H1 (cell line): ENCODE measurements at regions not wholly inside any gene's neighbourhood (a gene's known extent, or its start where the extent isn't known, plus 50 kb on each side); places are given as distances from the start of the nearest gene placed in this dataset.

ENCODE experiments used
- HDAC2 ChIP-seq, 2 experiments: fragments of 300-600 bp in 1 of 2; sonication (generic) in 1 of 2; IDR thresholded peaks; 2 replicates each; pipeline ENCODE4 v1.6.1; 2011 to 2012; ENCODE audit warnings: low read depth in 2 of 2, low read length in 2 of 2, mild to moderate bottlenecking in 2 of 2, moderate library complexity in 2 of 2, borderline replicate concordance in 1 of 2, inconsistent platforms in 1 of 2
- JUN ChIP-seq: IDR thresholded peaks from 2 replicates; pipeline ENCODE4 v1.6.1; 2011; ENCODE audit warnings: low read depth, mild to moderate bottlenecking, improper control_type of control experiment, low read length
- MAX ChIP-seq: IDR thresholded peaks from 2 replicates; pipeline ENCODE4 v1.6.1; 2012; ENCODE audit warnings: inconsistent platforms
- SAP30 ChIP-seq: fragments of 300-600 bp; sonication (generic); IDR thresholded peaks from 2 replicates; pipeline ENCODE4 v1.7.1; 2012; ENCODE audit warnings: low read length, moderate library complexity, mild to moderate bottlenecking, inconsistent platforms; ENCODE audit not compliant: insufficient read depth, insufficient replicate concordance
- TAF1 ChIP-seq: IDR thresholded peaks from 2 replicates; pipeline ENCODE4 v1.6.1; 2011; ENCODE audit warnings: mild to moderate bottlenecking, low read depth, low read length
- TF ChIP-seq, protein P1 (sequence below): IDR thresholded peaks from 2 replicates; pipeline ENCODE4 v1.6.1; 2011; ENCODE audit warnings: low read length, improper control_type of control experiment

- TF ChIP-seq JUN (no peak), HDAC2 (IDR thresholded peaks at IDR 0.05; ENCODE audit: borderline replicate concordance in 1 of 2, low read depth in 2 of 2, low read length in 2 of 2) (no peak), TAF1 (no peak), SAP30 (no peak), MAX (no peak)
- TF ChIP-seq, protein P1, sequence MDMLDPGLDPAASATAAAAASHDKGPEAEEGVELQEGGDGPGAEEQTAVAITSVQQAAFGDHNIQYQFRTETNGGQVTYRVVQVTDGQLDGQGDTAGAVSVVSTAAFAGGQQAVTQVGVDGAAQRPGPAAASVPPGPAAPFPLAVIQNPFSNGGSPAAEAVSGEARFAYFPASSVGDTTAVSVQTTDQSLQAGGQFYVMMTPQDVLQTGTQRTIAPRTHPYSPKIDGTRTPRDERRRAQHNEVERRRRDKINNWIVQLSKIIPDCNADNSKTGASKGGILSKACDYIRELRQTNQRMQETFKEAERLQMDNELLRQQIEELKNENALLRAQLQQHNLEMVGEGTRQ, result no peak
These were observed 237.2 kb downstream of the INSIG2 start (continued) for GRCh38 chr2:118325321-118325955.
